HG02623 (cell line): ENCODE measurements at regions not wholly inside any gene's neighbourhood (a gene's known extent, or its start where the extent isn't known, plus 50 kb on each side); places are given as distances from the start of the nearest gene placed in this dataset.
"Not testable (repeated sequence)": the region's sequence is repeated elsewhere in the genome, so short reads cannot be mapped to it uniquely, and the experiment has no call there.

Experiments used
- ATAC-seq: cut with Tn5 transposase; IDR thresholded peaks from one replicate; pipeline ENCODE4 v1.9.1; 2021; ENCODE audit warnings: moderate library complexity; ENCODE audit not compliant: unreplicated experiment

DNA sequence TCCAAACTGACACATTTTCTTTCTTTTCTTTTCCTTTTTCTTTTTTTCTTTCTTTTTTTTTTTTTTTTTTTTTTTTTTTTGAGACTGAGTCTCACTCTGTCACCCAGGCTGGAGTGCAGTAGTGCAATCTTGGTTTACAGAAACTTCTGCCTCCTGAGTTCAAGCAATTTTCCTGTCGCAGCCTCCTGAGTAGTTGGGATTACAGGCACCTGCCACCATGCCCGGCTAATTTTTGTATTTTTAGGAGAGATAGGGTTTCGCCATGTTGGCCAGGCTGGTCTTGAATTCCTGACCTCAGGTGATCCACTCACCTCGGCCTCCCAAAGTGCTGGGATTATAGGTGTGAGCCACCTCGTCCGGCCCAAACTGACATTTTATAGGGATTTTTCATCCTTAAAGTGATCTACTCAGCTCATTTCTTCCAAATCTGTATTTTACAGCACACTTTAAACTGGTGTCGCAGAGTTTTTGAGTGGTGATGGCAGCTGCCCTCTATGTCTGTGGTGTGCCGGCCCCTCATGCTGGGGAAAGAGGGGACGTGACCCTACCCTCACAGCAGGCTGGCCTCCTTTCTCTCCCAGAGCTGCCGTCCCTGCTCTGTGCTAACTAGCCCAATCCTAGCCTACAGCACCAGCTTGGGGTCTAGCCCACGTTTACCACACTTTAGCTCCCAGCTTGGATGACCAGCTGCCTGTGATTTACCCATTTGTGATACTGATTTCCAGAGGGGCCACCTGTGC lies 211.9 kb upstream of the HAAO start:
- ATAC-seq = not testable (repeated sequence)

DNA sequence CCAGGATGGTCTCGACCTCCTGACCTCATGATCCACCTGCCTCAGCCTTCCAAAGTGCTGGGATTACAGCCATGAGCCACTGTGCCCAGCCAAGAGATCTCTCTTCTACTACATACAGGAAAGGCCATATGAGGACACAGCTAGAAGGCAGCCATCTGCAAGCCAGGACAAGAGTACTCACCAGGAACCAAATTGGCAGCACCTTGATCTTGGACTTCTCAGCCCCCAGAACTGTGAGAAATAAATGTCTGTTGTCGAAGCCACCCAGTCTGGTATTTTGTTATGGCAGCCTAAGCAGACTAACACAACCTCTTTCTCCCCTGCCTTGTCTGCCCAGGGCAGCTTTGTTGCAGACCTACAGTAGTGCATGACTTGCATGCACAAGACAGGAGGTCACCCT lies 211.3 kb upstream of the HAAO start:
- ATAC-seq = no peak

DNA sequence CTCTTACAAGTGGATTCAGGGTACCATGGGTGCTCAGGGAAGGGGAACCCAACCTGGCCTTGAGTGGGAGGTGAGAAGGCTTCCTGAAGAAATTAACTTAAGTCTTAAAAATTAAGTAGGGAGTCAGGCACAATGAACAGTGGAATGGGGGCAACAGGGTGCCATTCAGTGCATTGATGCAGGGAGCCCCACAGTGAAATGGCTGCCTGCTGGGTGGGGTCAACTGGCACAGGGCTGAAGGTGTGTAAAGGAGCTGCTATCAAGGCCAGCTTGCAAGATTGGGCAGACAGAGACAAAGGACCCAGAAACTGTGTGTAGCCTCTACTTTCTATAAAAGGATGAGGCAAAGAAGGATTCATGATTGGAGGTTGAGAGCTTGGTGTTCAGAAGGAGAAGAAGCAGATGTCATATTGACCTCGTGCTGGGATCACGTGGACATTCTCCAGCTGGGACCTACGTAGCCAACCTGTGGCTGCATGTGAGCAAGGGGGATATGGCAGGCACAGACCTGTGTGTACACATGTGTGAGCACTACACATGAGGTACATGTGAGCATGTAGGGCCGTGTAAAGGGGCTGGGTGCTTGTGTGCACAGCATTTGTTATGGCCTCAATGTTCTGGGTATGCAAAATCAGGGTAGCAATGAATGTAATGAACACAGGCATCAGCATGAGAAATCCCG lies 209.5 kb upstream of the HAAO start:
- ATAC-seq = no peak

DNA sequence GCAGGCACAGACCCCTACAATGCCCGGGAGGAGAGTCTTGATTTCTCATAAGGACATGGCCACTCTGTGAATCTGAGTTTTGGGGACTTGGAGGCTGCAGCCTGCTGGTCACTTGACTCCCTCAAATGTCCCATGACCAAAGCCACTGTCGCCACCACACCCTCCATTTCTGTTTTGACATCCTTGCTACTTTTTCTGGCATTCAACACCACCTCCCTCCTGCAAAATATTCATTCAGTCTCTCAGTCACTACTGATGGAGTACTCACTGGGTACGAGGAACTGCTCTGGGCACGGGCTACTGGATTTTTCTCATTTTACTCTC lies 208.6 kb upstream of the HAAO start:
- no peak for ATAC-seq

DNA sequence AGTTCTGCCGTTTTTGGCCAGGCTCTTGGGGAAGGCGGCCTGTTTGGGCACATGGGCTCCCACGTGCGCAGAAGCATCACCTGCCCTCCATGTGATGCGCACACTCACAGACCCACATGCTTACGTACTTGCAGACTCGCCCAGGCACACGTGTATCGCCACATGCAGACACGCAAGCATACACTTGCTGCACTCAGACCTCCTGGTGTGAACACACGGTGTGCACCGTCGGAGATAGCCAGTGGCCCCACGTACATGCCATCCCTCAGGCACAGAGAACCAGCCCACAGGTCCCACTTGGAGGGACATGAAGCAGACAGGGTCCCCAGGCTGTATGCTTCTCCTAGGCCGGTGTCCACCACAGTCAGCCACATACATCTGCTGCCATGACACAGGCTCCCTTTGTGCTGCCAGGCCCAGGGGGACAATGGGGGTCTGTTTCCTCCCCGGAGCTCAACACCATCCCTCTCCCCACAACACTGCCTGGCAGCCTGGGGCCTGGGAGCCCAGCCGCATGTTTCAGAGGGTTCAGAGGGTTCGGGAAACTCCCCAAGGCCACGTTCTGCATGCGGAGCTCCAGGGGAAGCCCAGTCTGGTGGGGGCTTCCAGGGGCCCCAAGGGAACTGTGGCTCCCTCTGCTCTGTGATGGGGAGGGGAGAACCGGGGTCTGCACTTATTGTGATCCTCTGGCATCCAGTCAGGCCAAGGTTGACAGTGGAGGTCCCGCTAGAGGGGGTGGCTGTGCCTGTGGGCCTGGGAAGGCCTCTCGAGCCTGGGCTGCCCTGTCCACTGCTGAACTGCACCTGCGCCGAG lies 208.1 kb upstream of the HAAO start:
- no peak for ATAC-seq

DNA sequence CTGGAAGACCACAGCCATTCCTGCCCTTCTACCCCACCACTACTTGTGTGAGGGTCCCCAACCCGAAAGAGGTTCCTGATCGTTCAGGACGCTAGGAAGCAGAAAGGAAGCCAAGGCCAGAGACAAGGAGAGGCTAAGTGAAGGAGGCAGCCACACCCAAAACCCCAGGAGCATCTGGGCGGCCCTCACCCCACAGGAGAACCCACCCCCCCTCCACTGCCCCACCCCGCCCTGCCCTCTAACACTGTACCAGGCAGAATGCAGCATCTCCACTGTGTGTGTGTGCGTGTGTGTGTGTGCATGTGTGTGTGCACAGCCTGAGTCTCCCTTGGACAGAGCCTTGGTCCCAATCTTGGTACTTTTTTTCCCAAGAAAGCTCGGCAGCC lies 207.5 kb upstream of the HAAO start:
- no peak for ATAC-seq

DNA sequence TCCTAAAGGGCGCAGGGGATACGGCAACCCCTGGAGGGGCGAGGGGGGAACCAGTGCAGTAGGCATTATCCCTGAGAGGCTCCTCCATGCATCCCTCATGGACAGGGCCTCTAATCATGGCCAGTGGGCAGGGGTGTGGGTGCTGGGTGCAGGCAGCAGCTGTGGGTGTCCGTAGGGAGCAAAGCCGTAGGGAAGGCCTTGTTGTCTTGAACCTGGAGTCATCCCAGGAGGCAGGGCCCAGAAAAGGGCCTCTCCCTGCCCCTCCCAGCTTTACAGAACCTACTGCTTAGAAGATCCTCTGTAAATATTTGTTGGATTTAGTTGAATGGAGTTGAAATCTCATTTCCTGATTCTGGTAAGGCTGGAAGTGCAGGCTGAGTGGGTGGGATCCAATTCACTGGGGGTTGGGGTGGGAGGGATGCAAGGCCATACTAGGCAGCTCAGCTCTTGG lies 207.0 kb upstream of the HAAO start:
- no peak for ATAC-seq

DNA sequence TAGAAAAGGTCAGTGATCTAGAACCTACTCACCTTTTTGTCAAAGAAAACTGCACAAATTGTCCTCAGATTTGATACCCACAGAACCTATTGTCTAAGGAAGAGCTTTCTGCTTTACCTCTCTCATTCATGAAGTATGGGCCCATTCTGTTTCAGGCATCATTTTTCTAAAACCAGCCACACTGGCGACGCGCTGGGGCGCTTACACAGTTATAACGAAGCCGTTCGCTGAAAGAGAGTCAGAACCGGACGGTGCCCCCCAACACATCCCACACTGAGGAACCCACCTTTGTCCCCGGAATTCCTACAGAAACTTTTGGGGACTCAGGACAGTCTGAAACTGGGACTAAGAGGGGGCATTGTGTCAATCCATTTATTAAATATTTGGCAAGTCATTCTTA lies 206.3 kb upstream of the HAAO start:
- ATAC-seq = no peak

DNA sequence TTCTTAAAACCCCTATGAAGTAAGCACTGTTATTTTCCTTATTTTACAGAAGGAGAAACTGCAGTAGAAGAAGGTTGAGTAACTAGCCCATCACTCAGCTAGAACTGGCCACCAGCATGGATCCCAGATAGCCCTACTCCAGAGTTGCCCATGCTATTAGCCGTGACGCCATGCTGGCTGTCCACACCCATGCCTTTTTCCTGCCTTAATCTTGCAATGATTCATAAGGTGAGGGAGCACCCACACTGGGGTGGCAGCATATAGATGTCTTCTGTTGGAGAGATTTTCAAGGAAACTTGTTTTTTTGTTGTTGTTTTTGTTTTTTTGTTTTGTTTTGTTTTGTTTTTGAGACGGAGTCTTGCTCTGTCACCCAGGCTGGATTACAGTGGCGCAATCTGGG lies 204.1 kb upstream of the HAAO start:
- no peak for ATAC-seq

DNA sequence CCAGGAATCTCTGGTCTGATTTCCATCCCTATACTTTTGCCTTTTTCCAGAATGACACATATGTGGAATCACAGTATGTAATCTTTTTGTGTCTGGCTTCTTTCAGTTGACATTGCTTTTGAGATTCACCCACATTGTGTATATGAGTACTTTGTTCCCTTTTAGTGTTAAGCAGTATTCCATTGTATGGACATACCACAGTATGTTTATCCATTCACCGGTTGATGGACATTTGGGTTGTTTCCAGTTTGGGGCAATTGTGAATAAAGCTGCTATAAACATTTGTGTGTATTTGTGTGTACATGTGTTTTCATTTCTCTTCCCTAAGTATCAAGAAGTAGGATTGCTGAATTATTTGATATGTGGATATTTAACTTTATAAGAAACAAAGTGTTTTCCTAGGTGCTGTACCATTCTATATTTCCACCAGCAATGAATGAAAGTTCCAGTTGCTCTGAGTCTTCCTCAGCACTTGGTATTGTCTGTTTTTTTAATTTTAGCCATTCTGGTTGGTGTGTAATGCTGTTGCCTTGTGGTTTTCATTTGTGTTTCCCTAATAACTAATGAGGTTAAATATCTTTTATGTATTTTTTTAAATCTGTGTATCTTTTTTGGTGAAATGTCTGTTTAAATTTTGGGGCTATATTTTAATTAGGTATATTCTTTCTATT lies 203.5 kb upstream of the HAAO start:
- ATAC-seq = no peak

DNA sequence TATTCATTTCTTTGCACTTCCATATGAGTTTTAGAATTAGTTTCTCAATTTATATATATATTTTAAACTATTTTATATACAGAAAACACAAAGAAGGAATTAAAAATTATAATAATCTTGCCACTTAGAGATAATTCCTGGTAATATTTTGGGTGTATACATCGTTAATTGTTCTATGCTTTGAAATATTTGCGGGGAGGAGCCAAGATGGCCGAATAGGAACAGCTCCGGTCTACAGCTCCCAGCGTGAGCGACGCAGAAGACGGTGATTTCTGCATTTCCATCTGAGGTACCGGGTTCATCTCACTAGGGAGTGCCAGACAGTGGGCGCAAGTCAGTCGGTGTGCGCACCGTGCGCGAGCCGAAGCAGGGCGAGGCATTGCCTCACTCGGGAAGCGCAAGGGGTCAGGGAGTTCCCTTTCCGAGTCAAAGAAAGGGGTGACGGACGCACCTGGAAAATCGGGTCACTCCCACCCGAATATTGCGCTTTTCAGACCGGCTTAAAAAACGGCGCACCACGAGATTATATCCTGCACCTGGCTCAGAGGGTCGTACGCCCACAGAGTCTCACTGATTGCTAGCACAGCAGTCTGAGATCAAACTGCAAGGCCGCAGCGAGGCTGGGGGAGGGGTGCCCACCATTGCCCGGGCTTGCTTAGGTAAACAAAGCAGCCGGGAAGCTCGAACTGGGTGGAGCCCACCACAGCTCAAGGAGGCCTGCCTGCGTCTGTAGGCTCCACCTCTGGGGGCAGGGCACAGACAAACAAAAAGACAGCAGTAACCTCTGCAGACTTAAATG lies 197.1 kb upstream of the HAAO start:
- not testable (repeated sequence) for ATAC-seq

DNA sequence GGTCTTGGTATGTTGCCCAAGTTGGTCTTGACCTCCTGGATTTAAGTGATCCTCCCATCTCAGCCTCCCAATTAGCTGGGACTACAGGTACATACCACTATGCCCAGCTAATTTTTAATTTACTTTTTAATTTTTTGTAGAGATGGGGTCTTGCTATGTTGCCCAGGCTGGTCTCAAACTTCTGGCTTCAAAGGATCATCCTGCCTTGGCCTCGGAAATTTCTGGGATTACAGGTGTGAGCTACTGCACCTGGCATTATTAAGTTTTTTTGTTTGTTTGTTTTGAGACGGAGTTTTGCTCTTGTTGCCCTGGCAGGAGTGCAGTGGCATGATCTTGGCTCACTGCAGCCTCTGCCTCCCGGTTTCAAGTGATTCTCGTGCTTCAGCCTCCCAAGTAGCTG lies 195.7 kb upstream of the HAAO start:
- not testable (repeated sequence) for ATAC-seq

DNA sequence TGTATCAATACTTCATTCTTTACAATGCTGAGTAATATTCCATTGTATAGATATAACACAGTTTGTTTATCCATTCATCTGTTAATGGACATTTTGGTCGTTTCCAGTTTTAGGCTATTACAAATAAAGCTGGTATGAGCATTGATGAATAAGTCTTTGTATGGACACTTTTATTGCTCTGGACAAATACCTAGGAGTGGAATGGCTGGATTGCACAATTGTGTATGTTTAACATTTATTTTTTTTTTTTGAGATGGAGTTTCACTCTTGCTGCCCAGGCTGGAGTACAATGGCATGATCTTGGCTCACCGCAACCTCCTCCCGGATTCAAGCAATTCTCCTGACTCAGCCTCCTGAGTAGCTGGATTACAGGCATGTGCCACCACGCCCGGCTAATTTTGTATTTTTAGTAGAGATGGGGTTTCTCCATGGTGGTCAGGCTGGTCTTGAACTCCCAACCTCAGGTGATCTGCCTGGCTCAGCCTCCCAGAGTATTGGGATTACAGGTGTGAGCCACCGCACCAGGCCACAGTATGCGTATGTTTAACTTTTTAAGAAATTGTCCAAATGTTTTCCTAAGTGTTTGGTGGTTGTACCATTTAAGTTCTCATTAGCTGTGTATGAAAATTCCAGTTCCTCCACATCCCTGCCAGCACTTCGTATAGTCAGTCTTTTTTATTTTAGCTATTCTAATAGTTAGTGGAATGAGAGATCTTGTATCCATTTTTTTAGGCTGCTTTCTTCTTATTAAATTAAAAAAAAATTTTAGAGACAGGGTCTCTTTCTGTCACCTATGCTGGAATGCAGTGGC lies 194.9 kb upstream of the HAAO start:
- ATAC-seq = no peak

DNA sequence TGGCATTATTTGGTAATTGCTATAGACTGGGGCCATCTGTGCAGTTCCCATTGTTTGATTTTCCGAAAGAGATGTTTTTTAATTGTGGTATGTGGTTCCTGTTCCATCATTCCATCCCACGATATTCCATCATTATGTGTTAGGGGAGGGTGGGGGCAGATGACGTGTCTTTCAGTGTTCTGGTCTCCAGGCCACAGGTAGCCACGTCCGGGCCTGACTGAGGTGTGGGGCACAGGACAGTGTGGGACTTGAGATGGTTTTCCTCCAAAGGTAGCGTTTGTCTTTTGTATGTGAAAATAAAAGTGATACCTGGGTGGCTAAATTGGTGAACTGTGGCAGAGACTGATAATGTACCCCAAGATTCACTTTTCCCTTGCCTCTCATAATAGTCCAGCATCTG lies 192.2 kb upstream of the HAAO start:
- no peak for ATAC-seq

DNA sequence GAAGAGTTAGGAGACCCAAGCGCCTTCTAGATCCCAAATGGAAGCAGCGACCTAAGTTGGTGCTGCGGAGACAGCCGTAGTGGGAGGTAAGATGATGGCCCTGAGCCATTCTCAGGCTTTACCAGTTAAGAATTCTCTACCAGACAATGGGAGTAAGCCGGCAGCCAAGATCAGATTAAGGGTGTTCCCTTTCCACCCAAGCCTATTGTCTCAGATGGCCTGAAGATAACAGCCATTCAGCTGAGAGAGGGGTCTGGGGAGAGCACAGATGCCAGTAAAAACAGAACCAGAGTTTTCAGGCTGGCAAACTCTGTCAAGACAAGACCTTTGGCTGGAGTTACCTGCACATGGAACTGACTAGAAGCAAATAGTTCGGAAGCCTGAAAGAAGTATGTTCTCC lies 191.7 kb upstream of the HAAO start:
- ATAC-seq = no peak

DNA sequence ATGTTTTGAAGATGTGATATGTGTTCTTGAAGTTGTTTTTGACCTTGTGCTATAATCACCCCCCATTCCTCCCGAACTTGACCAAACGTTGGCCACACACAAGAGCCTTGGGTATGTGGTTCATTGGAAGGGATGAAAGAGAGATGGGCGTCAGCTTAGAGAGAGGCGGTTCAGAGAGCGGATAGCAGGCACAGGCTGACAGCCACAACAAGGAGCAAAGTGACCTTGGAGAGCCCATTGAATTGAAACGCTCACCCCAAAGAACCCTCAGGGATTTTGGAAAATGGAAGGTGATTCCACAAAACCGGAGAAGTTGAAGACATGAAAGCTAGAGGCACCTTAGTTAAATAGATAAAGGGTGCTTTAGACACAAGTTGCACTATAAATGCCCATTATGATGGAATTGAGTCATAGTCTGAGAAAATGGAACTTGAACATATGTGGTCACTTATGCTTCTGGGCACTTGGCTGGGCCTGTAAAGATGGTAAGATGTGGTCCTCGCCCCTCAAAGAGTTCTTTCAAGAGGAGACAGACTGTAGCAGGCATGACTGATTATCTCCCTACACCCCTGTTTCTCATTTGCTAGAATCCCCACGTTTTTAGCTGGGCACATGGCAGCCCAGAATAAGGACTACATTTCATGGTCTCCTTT lies 188.5 kb upstream of the HAAO start:
- no peak for ATAC-seq

DNA sequence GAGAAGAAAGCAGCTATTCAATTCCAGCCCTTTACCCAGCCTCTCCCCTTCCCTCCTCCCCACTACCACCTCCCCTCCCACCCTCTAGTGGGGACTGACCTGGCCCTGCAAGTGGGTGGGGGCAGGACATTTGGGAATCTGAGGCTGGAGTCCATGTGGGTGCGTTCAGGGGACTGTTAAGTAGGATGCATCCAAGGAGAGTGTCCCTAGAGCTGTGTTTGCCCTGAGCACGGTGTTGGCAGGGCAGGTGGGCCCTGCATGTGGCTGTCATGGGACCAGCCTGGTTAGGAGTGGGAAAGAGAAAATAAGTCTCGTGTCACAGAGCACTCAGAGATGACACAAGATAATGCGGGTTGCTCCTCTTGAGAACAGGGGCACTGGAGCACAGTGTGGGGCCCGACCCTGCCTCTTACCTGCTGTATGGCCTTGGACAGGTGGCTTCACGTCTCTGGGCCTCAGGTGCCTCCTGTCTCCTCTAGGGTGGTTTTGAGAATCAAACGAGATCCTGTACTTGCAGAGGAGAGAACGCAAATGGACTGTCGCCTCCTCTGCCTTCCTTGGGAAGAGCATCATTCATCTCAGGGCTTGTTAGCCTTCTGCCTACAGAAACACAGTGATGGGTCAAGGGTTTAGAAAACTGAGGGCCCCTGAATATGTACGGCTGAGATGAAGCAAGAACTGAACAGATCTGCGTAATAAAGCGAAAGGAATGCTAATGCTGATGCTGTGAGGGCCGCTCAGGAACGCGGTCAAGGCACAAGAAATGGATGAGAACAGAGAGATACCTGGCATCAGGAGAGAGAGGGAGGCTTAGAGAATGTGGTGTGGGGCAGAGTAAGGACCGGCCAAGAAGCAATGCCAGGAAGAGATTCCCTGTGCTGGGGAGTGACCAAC lies 187.7 kb upstream of the HAAO start:
- ATAC-seq = no peak

DNA sequence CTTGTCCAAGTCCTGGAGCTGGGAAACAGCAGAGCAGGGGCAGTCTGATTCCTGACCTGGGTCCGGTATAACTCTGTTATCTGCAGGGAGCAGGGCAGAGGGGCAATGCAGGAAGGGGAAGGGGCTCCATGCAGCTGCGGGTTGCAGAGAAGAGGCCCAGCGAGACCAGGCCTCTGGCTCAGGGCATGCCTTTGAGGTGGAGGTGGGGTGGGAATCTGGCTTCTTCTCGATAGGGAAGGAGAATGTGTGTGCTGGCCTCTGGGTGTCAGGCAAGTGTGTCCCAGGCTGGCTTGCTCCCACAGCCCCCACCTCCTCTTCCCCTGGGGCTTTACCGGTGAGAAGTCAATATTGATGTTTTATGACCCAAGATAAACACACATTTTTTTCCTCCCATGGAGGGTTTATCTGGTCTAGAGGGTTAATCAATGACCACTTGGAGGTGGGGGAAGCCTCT lies 187.1 kb upstream of the HAAO start:
- no peak for ATAC-seq
